Muscle layer of colon (tissue), 2 donors: ENCODE measurements at regions not wholly inside any gene's neighbourhood (a gene's known extent, or its start where the extent isn't known, plus 50 kb on each side); places are given as distances from the start of the nearest gene placed in this dataset.
"Not testable (repeated sequence)": the region's sequence is repeated elsewhere in the genome, so short reads cannot be mapped to it uniquely, and the experiment has no call there.

Experiments
- H3K27ac ChIP-seq: one replicate; pipeline ENCODE4 v1.7.0; 2013; ENCODE audit warnings: low read depth, mild to moderate bottlenecking, low read length, moderate library complexity
- H3K27me3 ChIP-seq, 2 donors: one replicate each; pipeline ENCODE4 v1.7.0; 2013; ENCODE audit warnings: low read length in 2 of 2, mild to moderate bottlenecking in 2 of 2; ENCODE audit not compliant: insufficient read depth in 2 of 2, control insufficient read depth in 1 of 2
- H3K36me3 ChIP-seq: one replicate; pipeline ENCODE4 v1.7.0; 2013; ENCODE audit warnings: mild to moderate bottlenecking, low read length; ENCODE audit not compliant: insufficient read depth
- H3K4me1 ChIP-seq: one replicate; pipeline ENCODE4 v1.7.0; 2013; ENCODE audit warnings: mild to moderate bottlenecking, low read length; ENCODE audit not compliant: insufficient read depth
- H3K4me3 ChIP-seq, 2 donors: one replicate each; pipeline ENCODE4 v1.7.0; 2013; ENCODE audit warnings: low read length in 2 of 2, low read depth in 1 of 2, mild to moderate bottlenecking in 1 of 2, moderate library complexity in 1 of 2
- H3K9ac ChIP-seq: one replicate; pipeline ENCODE4 v1.7.0; 2013; ENCODE audit warnings: low read length
- H3K9me3 ChIP-seq: one replicate; pipeline ENCODE4 v1.7.0; 2013; ENCODE audit warnings: mild to moderate bottlenecking, low read length
- donor health status: abdominal sarcoma.
- donor health status: Adenocarcinoma of cecum.

DNA sequence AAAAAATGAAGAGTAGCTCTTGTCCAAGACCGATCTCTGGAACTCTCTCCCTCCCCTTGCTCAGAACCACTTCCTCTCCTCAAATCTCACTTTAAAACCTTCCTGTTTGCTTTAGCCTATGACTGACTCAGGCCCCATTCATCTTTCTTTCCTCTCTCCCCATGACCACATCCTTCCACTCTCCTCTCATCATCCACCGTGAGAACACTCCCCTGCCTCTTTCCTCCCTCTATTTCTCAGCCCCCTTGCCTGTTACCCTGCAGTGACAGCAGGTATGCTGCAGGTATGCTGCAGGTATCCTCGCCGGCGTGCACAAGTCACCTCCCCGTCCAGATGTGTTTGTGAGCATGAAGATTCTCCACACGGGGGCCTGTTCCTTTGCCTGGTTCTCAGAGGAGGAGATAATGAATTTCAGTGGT, 505.3 kb downstream of the CCDC171 start:
- no peak overlapping the region for H3K4me3 ChIP-seq
- no peaks in the 10 kb centered on the region for H3K27me3 ChIP-seq
- H3K9me3 ChIP-seq, result no peaks in the 10 kb centered on the region
- no peaks in the 10 kb centered on the region for H3K36me3 ChIP-seq
- no peak overlapping the region for H3K9ac ChIP-seq
- no peak overlapping the region for H3K27ac ChIP-seq
- no peaks in the 10 kb centered on the region for H3K4me1 ChIP-seq

DNA sequence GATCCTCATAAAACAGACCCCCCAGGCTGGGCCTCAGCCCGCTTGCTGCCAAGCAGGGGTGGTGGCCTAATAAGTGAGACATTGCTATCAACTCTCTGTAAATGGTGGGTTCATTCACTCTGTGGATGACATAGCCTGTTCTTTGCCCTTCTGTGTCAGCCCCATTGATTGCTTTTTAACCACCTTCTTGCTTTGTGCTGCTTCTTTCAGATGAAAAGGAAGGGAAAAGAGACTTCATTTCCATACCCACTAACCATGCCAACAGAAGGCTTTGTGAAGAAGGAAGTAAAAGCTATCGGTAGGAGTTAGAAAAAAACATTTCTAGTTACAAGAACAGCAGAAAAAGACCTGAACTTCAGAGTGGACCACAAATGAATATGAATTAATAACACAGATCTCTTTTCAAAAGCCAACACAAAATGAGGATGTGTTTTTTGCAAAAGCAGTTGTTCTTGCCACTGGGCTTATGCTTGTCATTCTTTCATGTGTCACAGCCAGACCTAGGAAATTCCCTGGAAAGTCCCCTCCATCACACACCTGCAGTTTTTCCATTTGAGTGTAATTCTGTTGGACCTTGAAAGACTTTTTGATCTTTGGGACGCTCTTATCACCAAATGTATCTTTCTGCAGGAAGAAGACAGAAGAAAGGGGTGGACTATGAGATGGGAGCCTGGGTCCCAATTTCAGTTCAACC, 507.7 kb downstream of the CCDC171 start:
- Histone ChIP-seq H3K4me1 (no peaks in the 10 kb centered on the region), H3K36me3 (no peaks in the 10 kb centered on the region), H3K9ac (no peak overlapping the region), H3K4me3 (no peak overlapping the region), H3K27me3 (no peaks in the 10 kb centered on the region), H3K27ac (no peak overlapping the region), H3K9me3 (no peaks in the 10 kb centered on the region)

DNA sequence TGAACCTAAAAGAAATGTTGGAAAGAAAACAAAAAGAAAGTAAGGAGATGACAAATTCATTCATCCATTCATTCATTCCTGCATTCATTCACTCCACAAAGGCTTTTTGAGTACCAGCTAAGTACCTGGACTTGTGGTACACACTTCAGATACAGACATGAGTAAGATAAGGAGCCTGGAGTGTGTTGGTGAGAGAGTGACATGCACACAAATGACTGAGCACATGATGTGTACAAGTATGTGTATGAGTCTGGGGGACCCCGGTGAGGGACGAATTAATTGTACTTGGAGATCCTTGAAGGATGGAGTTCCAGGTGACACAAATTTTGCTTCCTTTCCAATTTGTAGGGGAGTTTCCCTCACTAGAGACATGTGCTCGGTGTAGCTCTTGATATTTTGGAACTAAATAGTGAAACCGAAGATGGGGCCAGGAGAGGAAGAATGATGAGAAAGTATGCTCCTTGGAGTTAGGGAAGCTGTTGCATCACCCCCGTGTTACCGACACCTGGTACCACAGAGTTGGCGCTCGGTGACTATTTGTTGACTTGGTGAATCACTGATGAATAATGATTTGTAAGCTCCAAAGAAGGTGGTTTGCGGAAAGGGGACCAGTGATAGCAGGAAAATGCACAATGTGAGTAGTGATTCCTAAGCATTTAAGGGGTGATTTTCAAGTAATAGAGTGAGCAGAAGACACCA, 509.8 kb downstream of the CCDC171 start:
- H3K9ac ChIP-seq, result no peak overlapping the region
- H3K9me3 ChIP-seq, result no peaks in the 10 kb centered on the region
- H3K4me3 ChIP-seq, result no peak overlapping the region
- no peaks in the 10 kb centered on the region for H3K36me3 ChIP-seq
- H3K27me3 ChIP-seq, result no peaks in the 10 kb centered on the region
- H3K27ac ChIP-seq, result no peak overlapping the region
- H3K4me1 ChIP-seq, result no peaks in the 10 kb centered on the region

DNA sequence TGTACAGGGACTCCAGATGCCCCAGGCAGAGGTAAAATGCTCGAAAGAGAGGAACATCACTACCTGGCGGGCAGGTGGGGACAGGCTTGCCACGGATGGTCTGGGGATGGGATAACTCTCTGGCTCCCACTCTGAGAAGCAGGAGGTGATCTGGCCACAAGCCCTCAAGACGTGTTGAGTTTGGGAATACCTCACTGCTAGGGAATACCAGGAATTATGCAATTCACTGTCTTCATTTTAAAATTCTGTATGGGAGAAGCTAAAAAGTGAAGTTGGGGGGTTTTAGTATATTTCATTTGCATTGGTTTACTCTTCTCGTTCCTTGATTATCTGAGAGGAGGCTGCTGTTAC, 510.4 kb downstream of the CCDC171 start:
- Histone ChIP-seq H3K9me3 (no peaks in the 10 kb centered on the region), H3K27me3 (no peaks in the 10 kb centered on the region), H3K27ac (no peak overlapping the region), H3K9ac (no peak overlapping the region), H3K4me1 (no peaks in the 10 kb centered on the region), H3K4me3 (no peak overlapping the region), H3K36me3 (no peaks in the 10 kb centered on the region)

DNA sequence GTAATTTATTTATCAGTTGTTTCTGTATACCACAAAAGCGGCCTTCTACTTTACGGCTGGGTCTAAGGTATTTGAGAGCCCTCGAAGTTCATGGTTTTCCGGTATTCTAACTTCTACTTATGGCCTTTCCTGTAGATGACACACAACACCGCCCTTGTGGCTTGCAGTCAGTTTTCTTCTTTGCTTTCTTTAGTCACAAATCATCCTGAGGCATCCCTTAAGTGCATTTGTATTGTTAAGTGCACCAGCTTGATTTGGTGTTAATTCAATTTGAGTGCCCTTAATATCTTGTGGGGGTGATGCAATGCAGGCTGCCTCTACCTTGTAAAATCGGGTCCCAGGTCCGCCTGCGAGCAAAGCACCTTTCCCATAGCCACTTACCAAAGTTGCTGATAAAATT, 511.9 kb downstream of the CCDC171 start:
- Histone ChIP-seq H3K9me3 (no peaks in the 10 kb centered on the region), H3K27ac (no peak overlapping the region), H3K9ac (no peak overlapping the region), H3K4me1 (no peaks in the 10 kb centered on the region), H3K27me3 (no peaks in the 10 kb centered on the region), H3K4me3 (no peak overlapping the region), H3K36me3 (no peaks in the 10 kb centered on the region)

DNA sequence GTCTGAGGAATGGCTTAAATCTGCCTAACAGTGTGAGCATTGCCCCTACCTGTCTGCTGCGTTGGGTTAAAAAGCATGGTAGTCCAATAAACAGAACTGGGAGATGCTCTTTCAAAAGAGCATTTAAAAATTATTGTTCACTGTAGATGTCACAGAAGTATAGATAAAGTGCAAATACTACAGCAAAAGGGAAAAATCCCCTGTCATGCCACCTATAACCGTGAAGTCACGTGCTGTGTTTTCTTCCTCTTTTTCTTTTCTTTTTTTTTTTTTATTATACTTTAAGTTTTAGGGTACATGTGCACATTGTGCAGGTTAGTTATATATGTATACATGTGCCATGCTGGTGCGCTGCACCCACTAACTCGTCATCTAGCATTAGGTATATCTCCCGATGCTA, 513.4 kb downstream of the CCDC171 start:
- not testable (repeated sequence) for H3K36me3 ChIP-seq, H3K27ac ChIP-seq, H3K4me1 ChIP-seq, H3K27me3 ChIP-seq, H3K9ac ChIP-seq, H3K4me3 ChIP-seq, H3K9me3 ChIP-seq

DNA sequence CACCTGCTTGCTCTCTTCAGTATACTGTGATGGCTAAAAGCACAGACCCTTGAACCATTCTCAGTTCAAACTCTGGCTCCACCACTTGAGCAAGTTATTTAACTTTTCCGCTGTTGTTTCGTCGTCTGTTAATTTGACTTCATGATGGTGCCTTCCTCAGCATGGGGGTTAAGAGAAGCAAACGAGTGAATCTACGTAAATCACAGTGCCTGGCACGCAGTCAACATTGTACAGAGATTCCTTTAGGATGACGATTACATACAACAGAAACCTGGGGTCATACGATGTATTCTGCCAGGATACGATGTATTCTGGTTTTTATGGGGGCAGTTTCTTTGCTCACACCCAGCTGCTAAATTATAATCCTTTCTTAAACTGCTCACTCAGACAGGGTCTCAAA, 515.6 kb downstream of the CCDC171 start:
- H3K4me1 ChIP-seq, result no peaks in the 10 kb centered on the region
- H3K27ac ChIP-seq, result no peak overlapping the region
- no peaks in the 10 kb centered on the region for H3K9me3 ChIP-seq
- no peak overlapping the region for H3K4me3 ChIP-seq
- H3K27me3 ChIP-seq, result no peaks in the 10 kb centered on the region
- H3K36me3 ChIP-seq, result no peaks in the 10 kb centered on the region
- no peak overlapping the region for H3K9ac ChIP-seq

DNA sequence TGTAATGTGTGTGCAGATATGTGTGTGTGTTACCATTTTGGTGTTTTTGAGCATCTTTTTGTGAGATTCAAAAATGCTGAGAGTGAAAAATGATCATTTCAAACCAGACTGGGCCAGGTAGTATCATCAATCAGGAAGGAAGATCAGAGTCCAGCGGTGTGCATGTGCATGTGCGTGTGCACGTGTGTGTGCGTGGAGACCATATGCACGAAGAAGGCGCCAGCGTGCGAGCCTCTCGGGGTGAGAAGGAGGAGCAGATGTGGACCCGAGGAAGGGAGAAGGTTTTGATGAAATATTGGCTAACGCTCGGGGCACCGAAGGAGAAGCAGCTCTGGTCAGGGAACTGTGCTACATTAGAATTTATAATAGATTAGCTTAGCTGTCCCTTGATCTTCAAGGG, 516.4 kb downstream of the CCDC171 start:
- Histone ChIP-seq H3K27ac (no peak overlapping the region), H3K36me3 (no peaks in the 10 kb centered on the region), H3K9ac (no peak overlapping the region), H3K4me3 (no peak overlapping the region), H3K4me1 (no peaks in the 10 kb centered on the region), H3K9me3 (no peaks in the 10 kb centered on the region), H3K27me3 (no peaks in the 10 kb centered on the region)

DNA sequence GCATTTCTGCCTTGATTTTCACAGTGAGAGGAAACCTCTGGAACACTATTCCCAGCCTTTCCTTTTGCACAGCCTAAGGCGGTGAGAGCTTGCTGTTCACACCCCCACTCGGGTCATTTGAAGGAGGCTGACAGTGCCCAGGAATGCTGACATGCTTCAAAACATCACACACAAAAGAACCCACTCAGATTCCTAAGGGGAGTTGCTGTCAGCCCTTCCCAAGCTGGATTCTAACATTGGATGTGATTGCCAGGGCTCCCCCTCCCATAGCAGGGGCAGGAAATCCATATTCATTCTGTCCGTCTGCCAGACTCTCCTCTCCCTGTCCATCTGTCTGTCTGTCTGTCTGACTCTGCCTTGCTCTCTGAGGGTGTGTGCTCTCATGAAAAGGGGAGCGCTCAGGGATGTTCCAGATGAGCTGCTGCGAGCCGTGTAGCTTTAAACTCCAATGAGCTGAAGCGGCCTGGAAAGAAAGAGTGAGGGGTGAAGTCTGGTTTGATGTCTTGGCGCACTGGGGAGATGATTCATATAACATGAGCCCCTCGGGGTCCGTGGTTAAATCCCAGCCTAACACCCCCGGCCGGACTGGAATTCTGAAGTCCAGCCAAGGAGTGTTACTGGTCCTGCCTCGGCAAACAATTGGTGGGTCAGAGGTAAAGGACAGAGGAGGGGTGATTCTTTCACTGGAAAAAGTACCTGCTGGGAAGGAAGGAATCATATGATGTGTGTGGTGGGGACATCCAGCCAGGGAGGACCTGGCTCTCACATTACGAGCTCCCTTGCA, 517.0 kb downstream of the CCDC171 start:
- no peak overlapping the region for H3K27ac ChIP-seq
- no peaks in the 10 kb centered on the region for H3K27me3 ChIP-seq
- H3K4me3 ChIP-seq, result no peak overlapping the region
- no peak overlapping the region for H3K9ac ChIP-seq
- H3K9me3 ChIP-seq, result no peaks in the 10 kb centered on the region
- H3K4me1 ChIP-seq, result no peaks in the 10 kb centered on the region
- no peaks in the 10 kb centered on the region for H3K36me3 ChIP-seq

DNA sequence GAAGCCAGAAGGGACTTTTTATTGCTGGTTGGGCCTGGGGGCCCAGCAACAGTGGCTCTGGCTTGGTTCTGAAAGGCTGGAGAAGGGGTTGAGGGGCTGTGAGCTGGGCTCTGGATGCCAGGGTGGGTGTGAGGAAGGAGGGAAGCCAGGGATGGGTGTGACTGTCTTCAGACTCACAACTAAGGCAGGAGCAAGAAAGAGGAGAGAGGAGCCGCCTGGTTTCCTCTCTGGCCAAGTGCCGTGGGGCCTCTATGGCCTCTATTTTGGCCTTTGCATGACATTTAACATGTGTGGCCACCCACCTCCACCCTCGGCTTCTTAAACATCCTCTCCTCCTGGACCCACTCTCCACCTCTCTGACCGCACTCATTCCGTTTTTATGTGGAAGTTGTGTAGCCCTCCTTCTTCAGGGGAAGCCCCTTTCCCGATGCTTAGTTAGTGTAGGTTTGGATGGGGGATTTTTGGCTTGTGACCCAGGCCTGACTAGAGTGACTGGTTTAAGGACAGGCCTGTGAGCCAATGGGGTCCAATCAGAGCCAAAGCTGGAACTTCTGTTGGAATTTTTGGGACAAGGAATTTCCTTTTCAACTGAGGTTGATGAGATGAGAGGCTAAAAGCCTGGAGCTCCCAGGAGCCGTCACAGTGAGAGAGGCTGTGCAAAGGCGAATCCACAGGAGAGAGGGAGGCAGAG, 517.8 kb downstream of the CCDC171 start:
- Histone ChIP-seq H3K4me3 (no peak overlapping the region), H3K27me3 (no peaks in the 10 kb centered on the region), H3K27ac (no peak overlapping the region), H3K9ac (no peak overlapping the region), H3K4me1 (no peaks in the 10 kb centered on the region), H3K36me3 (no peaks in the 10 kb centered on the region), H3K9me3 (no peaks in the 10 kb centered on the region)

DNA sequence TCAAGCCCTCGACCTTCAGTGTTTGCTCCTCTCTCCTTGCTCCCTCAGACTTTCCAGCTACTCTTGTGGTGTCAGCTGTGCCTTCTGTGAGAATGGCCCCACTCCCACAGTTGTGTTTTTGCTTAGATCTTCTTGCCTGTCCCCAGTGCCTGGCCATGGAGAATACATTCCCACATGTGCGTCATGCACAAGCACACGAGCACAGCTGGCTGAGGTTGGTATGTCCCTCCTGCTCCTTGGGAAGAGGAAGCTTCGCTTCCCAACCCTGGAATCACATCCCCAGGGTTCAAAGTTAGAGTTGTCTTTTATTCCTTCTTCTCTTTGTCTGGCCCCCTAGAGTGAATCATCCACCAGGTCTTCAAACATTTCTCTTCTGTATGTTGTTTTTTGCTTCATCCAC, 518.6 kb downstream of the CCDC171 start:
- Histone ChIP-seq H3K36me3 (no peaks in the 10 kb centered on the region), H3K4me1 (peaks cover 5% of the 10 kb centered on the region), H3K9me3 (no peaks in the 10 kb centered on the region), H3K9ac (no peak overlapping the region), H3K27ac (no peak overlapping the region), H3K27me3 (no peaks in the 10 kb centered on the region), H3K4me3 (no peak overlapping the region)
